HG03378 (cell line): ENCODE measurements at regions not wholly inside any gene's neighbourhood (a gene's known extent, or its start where the extent isn't known, plus 50 kb on each side); places are given as distances from the start of the nearest gene placed in this dataset.
"Not testable (repeated sequence)": the region's sequence is repeated elsewhere in the genome, so short reads cannot be mapped to it uniquely, and the experiment has no call there.

ENCODE experiments used
- ATAC-seq: cut with Tn5 transposase; IDR thresholded peaks from one replicate; pipeline ENCODE4 v1.9.1; 2021; ENCODE audit warnings: mild to moderate bottlenecking, moderate library complexity; ENCODE audit not compliant: unreplicated experiment

GRCh38 chr18:43710135-43710534 is 432.8 kb upstream of the SYT4 start:
- ATAC-seq = no peak

- no peak for ATAC-seq
Measured at GRCh38 chr18:43714343-43715010, 437.2 kb upstream of the SYT4 start.

- no peak for ATAC-seq
Measured at GRCh38 chr18:43719267-43719795, 442.0 kb upstream of the SYT4 start.

GRCh38 chr18:43720041-43720440 is 442.8 kb upstream of the SYT4 start:
- ATAC-seq = no peak

- no peak for ATAC-seq
Measured at GRCh38 chr18:43735570-43735969, 458.3 kb upstream of the SYT4 start.

- no peak for ATAC-seq
Measured at GRCh38 chr18:43744960-43745745, 467.9 kb upstream of the SYT4 start.

GRCh38 chr18:43751203-43751602 is 473.9 kb upstream of the SYT4 start:
- ATAC-seq = no peak

GRCh38 chr18:43751835-43752234 is 474.5 kb upstream of the SYT4 start:
- ATAC-seq = no peak

GRCh38 chr18:43757273-43757672 is 480.0 kb upstream of the SYT4 start:
- no peak for ATAC-seq

- ATAC-seq = no peak
Measured at GRCh38 chr18:43758734-43759133, 481.4 kb upstream of the SYT4 start.

- no peak for ATAC-seq
Measured at GRCh38 chr18:43760010-43760409, 482.7 kb upstream of the SYT4 start.

- ATAC-seq = no peak
Measured at GRCh38 chr18:43772907-43773306, 495.6 kb upstream of the SYT4 start.

- ATAC-seq = no peak
Measured at GRCh38 chr18:43774497-43774896, 497.2 kb upstream of the SYT4 start.

- no peak for ATAC-seq
Measured at GRCh38 chr18:43775591-43775990, 498.3 kb upstream of the SYT4 start.

GRCh38 chr18:43776997-43777396 is 499.7 kb upstream of the SYT4 start:
- no peak for ATAC-seq

- ATAC-seq = no peak
Measured at GRCh38 chr18:43777636-43778304, 500.5 kb upstream of the SYT4 start.

GRCh38 chr18:43780782-43781340 is 503.6 kb upstream of the SYT4 start:
- ATAC-seq = no peak

- ATAC-seq = no peak
Measured at GRCh38 chr18:43785158-43785557, 507.9 kb upstream of the SYT4 start.

GRCh38 chr18:43786893-43787292 is 509.6 kb upstream of the SYT4 start:
- ATAC-seq = no peak

GRCh38 chr18:43787721-43788120 is 510.4 kb upstream of the SYT4 start:
- not testable (repeated sequence) for ATAC-seq

- no peak for ATAC-seq
Measured at GRCh38 chr18:43789234-43790000, 512.1 kb upstream of the SYT4 start.
